H7 (cell line): ENCODE measurements at regions not wholly inside any gene's neighbourhood (a gene's known extent, or its start where the extent isn't known, plus 50 kb on each side); places are given as distances from the start of the nearest gene placed in this dataset.

Source experiments
- DNase-seq: peaks from one replicate; pipeline ENCODE4 v3.0.0; 2012
- H3K27me3 ChIP-seq: 2 replicates; pipeline ENCODE4 v1.6.0; 2011; ENCODE audit warnings: mild to moderate bottlenecking, low read length; ENCODE audit not compliant: control insufficient read depth, insufficient read depth
- H3K36me3 ChIP-seq: replicated peaks from 2 replicates; pipeline ENCODE4 v1.5.1; 2011; ENCODE audit warnings: low read length; ENCODE audit not compliant: control insufficient read depth, insufficient read depth
- H3K4me3 ChIP-seq: 2 replicates; pipeline ENCODE4 v1.5.1; 2011; ENCODE audit warnings: low read depth, mild to moderate bottlenecking, control low read depth, low read length, moderate library complexity; ENCODE audit not compliant: insufficient read depth

GRCh38 chr4:24010994-24011393, 121.1 kb upstream of the PPARGC1A start:
- peak; percentile 1 for DNase-seq
- Histone ChIP-seq H3K4me3 (no peak overlapping the region), H3K36me3 (no peaks in the 10 kb centered on the region), H3K27me3 (no peaks in the 10 kb centered on the region)

- Histone ChIP-seq H3K36me3 (no peaks in the 10 kb centered on the region), H3K27me3 (no peaks in the 10 kb centered on the region), H3K4me3 (no peak overlapping the region)
- DNase-seq, result no peak
These were observed 120.7 kb upstream of the PPARGC1A start for GRCh38 chr4:24010573-24010972.

- Histone ChIP-seq H3K27me3 (no peaks in the 10 kb centered on the region), H3K4me3 (no peak overlapping the region), H3K36me3 (no peaks in the 10 kb centered on the region)
- DNase-seq, result no peak
These were observed 118.0 kb upstream of the PPARGC1A start for GRCh38 chr4:24007860-24008261.

GRCh38 chr4:24006269-24006668, 116.4 kb upstream of the PPARGC1A start:
- H3K4me3 ChIP-seq, result no peak overlapping the region
- H3K36me3 ChIP-seq, result no peaks in the 10 kb centered on the region
- H3K27me3 ChIP-seq, result no peaks in the 10 kb centered on the region
- DNase-seq, result no peak

GRCh38 chr4:24003926-24004325, 114.1 kb upstream of the PPARGC1A start:
- H3K36me3 ChIP-seq, result no peaks in the 10 kb centered on the region
- no peak overlapping the region for H3K4me3 ChIP-seq
- H3K27me3 ChIP-seq, result no peaks in the 10 kb centered on the region
- DNase-seq, result no peak

- no peak for DNase-seq
- H3K4me3 ChIP-seq, result no peak overlapping the region
- H3K27me3 ChIP-seq, result no peaks in the 10 kb centered on the region
- no peaks in the 10 kb centered on the region for H3K36me3 ChIP-seq
These were observed 113.6 kb upstream of the PPARGC1A start for GRCh38 chr4:24003496-24003895.

- no peaks in the 10 kb centered on the region for H3K27me3 ChIP-seq
- no peak for DNase-seq
- no peak overlapping the region for H3K4me3 ChIP-seq
- no peaks in the 10 kb centered on the region for H3K36me3 ChIP-seq
These were observed 112.6 kb upstream of the PPARGC1A start for GRCh38 chr4:24002330-24002966.

- no peaks in the 10 kb centered on the region for H3K36me3 ChIP-seq
- no peak overlapping the region for H3K4me3 ChIP-seq
- H3K27me3 ChIP-seq, result no peaks in the 10 kb centered on the region
- DNase-seq, result no peak
These were observed 111.9 kb upstream of the PPARGC1A start for GRCh38 chr4:24001486-24002329.

- DNase-seq, result no peak
- Histone ChIP-seq H3K36me3 (no peaks in the 10 kb centered on the region), H3K27me3 (no peaks in the 10 kb centered on the region), H3K4me3 (no peak overlapping the region)
These were observed 110.6 kb upstream of the PPARGC1A start for GRCh38 chr4:24000470-24000831.

GRCh38 chr4:23999714-24000469, 110.0 kb upstream of the PPARGC1A start:
- no peaks in the 10 kb centered on the region for H3K36me3 ChIP-seq
- H3K4me3 ChIP-seq, result no peak overlapping the region
- H3K27me3 ChIP-seq, result no peaks in the 10 kb centered on the region
- DNase-seq, result no peak

- no peak for DNase-seq
- no peak overlapping the region for H3K4me3 ChIP-seq
- no peaks in the 10 kb centered on the region for H3K36me3 ChIP-seq
- no peaks in the 10 kb centered on the region for H3K27me3 ChIP-seq
These were observed 103.5 kb upstream of the PPARGC1A start for GRCh38 chr4:23993373-23993772.

- no peaks in the 10 kb centered on the region for H3K36me3 ChIP-seq
- no peaks in the 10 kb centered on the region for H3K27me3 ChIP-seq
- H3K4me3 ChIP-seq, result no peak overlapping the region
- DNase-seq, result no peak
These were observed 101.6 kb upstream of the PPARGC1A start for GRCh38 chr4:23991444-23991843.

- Histone ChIP-seq H3K36me3 (no peaks in the 10 kb centered on the region), H3K4me3 (no peak overlapping the region), H3K27me3 (no peaks in the 10 kb centered on the region)
- no peak for DNase-seq
These were observed 96.4 kb upstream of the PPARGC1A start for GRCh38 chr4:23986270-23986669.

- Histone ChIP-seq H3K4me3 (no peak overlapping the region), H3K27me3 (no peaks in the 10 kb centered on the region), H3K36me3 (no peaks in the 10 kb centered on the region)
- DNase-seq, result no peak
These were observed 91.5 kb upstream of the PPARGC1A start for GRCh38 chr4:23981328-23981727.

GRCh38 chr4:23979534-23979933, 89.7 kb upstream of the PPARGC1A start:
- no peaks in the 10 kb centered on the region for H3K27me3 ChIP-seq
- H3K36me3 ChIP-seq, result no peaks in the 10 kb centered on the region
- H3K4me3 ChIP-seq, result no peak overlapping the region
- peak; percentile 18 for DNase-seq
